Panc1 (cell line): ENCODE measurements at regions not wholly inside any gene's neighbourhood (a gene's known extent, or its start where the extent isn't known, plus 50 kb on each side); places are given as distances from the start of the nearest gene placed in this dataset.

Source experiments
- ATAC-seq: fragments of 200-7000 bp; cut with Tn5 transposase; 2 replicates; pipeline ENCODE4 v1.9.1; 2020; ENCODE audit warnings: mild to moderate bottlenecking, moderate library complexity
- BruUV-seq: library from RNA; stranded (reverse); fragments of 400-500 nt; replicated peaks from 2 replicates; lab custom pipeline; 2021; lab: Mats Ljungman, UMichigan
- CTCF ChIA-PET: fragments of 300-600 bp; sonication (Branson Sonifier 250); formaldehyde crosslinking; loops from one replicate; lab custom pipeline; 2022; ENCODE audit warnings: antibody characterized with exemption; lab: Charles Lee
- POLR2A ChIA-PET: fragments of 300-600 bp; sonication (Branson Sonifier 250); formaldehyde crosslinking; loops from one replicate; lab custom pipeline; 2022; ENCODE audit warnings: antibody characterized with exemption; lab: Charles Lee
- DNase-seq: peaks from one replicate; pipeline ENCODE4 v3.0.0-alpha.2; 2010; ENCODE audit warnings: low read depth, low spot score
- H3K27ac ChIP-seq: 2 replicates; pipeline ENCODE4 v1.5.1; 2011; ENCODE audit warnings: mild to moderate bottlenecking, low read length, inconsistent platforms
- H3K27me3 ChIP-seq: fragments of 200-500 bp; sonication (Bioruptor generic); 2 replicates; pipeline ENCODE4 v1.6.0; 2014; ENCODE audit warnings: low read length, inconsistent platforms; ENCODE audit not compliant: control insufficient read depth, insufficient read depth
- H3K36me3 ChIP-seq: fragments of 200-500 bp; sonication (Bioruptor generic); 2 replicates; pipeline ENCODE4 v1.5.1; 2014; ENCODE audit warnings: inconsistent platforms, mild to moderate bottlenecking, low read length, moderate library complexity; ENCODE audit not compliant: control insufficient read depth, insufficient read depth
- H3K4me1 ChIP-seq: 2 replicates; pipeline ENCODE4 v1.5.1; 2011; ENCODE audit warnings: inconsistent platforms, mild to moderate bottlenecking, low read length, moderate library complexity; ENCODE audit not compliant: control insufficient read depth, insufficient read depth
- H3K4me3 ChIP-seq, 2 experiments: 2 replicates each; pipeline ENCODE4 v1.5.1; 2011 to 2012; ENCODE audit warnings: low read depth in 2 of 2, low read length in 2 of 2, mild to moderate bottlenecking in 2 of 2, inconsistent platforms in 1 of 2, moderate library complexity in 1 of 2
- H3K9me3 ChIP-seq: fragments of 200-500 bp; sonication (Bioruptor generic); 2 replicates; pipeline ENCODE4 v1.5.1; 2014; ENCODE audit warnings: low read depth, mild to moderate bottlenecking, inconsistent platforms, low read length, moderate library complexity; ENCODE audit not compliant: control insufficient read depth, insufficient read depth
- POLR2AphosphoS5 ChIP-seq: IDR thresholded peaks from 2 replicates; pipeline ENCODE4 v1.6.1; 2012; ENCODE audit warnings: mild to moderate bottlenecking, low read depth, low read length, moderate library complexity
- REST ChIP-seq, 2 experiments: IDR thresholded peaks; 2 replicates each; pipeline ENCODE4 v1.6.1; 2011 to 2012; ENCODE audit warnings: low read depth in 2 of 2, control low read depth in 1 of 2, low read length in 1 of 2, mild to moderate bottlenecking in 1 of 2, moderate library complexity in 1 of 2; ENCODE audit not compliant: insufficient read depth in 1 of 2
- SIN3A ChIP-seq: IDR thresholded peaks from 2 replicates; pipeline ENCODE4 v1.6.1; 2012; ENCODE audit warnings: low read depth, mild to moderate bottlenecking, low read length, moderate library complexity, borderline replicate concordance; ENCODE audit not compliant: insufficient read depth
- TCF7L2 ChIP-seq: IDR thresholded peaks from 2 replicates; pipeline ENCODE4 v1.6.1; 2011; ENCODE audit warnings: mild to moderate bottlenecking, low read depth, low read length, inconsistent platforms
- in situ Hi-C: cut with HindIII; loops from 2 replicates; pipeline ENCODE4 v1.10.0; 2016; ENCODE audit warnings: low sequenced_read_pairs, low pct_unique_long_range_greater_than_20kb
- intact Hi-C: fragments of 100-400 bp; cut with micrococcal nuclease; formaldehyde crosslinking; loops from one replicate; pipeline ENCODE4 v1.10.0; 2022; ENCODE audit not compliant: unreplicated experiment
- TF ChIP-seq, protein P1 (sequence below): fragments of 450-650 bp; IDR thresholded peaks from 2 replicates; pipeline ENCODE4 v1.5.1; 2017; ENCODE audit warnings: mild to moderate bottlenecking

GRCh38 chr10:78716043-78716660 is 352.6 kb upstream of the ZMIZ1 start:
- Histone ChIP-seq H3K9me3 (no peaks in the 10 kb centered on the region), H3K4me1 (no peaks in the 10 kb centered on the region), H3K36me3 (no peaks in the 10 kb centered on the region), H3K27me3 (peaks cover 18% of the 10 kb centered on the region), H3K27ac (no peak overlapping the region), H3K4me3 (no peak overlapping the region)
- CTCF ChIA-PET: no interaction called here
- DNase-seq: no peak
- intact Hi-C loops (no loop called here), in situ Hi-C loops (no loop called here)
- ATAC-seq: no peak
- BruUV-seq: no TSS peak
- no peak for TF ChIP-seq SIN3A
- no peak for TF ChIP-seq POLR2AphosphoS5
- TF ChIP-seq REST (IDR thresholded peaks at IDR 0.05; ENCODE audit: insufficient read depth in 1 of 2, low read depth in 2 of 2, low read length in 1 of 2): no peak
- POLR2A ChIA-PET: interaction anchor here (0.5 kb wide), 1 partner anchor 9 kb away, joined by 3 read pairs; no protein-coding TSS in a partner anchor

DNA sequence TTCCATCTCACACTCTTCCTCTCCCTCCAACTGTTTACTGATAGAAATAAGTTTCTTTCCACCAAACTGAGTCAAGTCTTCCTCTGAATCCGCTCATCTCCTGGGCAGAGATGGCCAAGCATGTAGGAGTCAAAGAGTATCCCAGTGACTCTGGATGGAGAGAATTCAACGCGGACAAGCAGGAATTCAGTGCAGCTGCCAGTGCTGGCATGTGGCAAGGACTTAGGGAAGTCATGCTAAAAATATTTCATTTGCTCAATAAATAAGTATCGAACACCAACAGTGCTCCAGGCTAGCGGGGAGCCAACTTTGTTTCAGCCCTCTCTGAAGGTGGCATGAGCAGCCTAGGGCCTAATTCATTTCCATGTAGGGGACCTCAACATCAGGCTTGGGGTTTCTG is 351.6 kb upstream of the ZMIZ1 start:
- Histone ChIP-seq H3K36me3 (no peaks in the 10 kb centered on the region), H3K9me3 (no peaks in the 10 kb centered on the region), H3K27me3 (peaks cover 21% of the 10 kb centered on the region), H3K27ac (no peak overlapping the region), H3K4me1 (no peaks in the 10 kb centered on the region), H3K4me3 (no peak overlapping the region)
- TF ChIP-seq REST (IDR thresholded peaks at IDR 0.05; ENCODE audit: insufficient read depth in 1 of 2, low read depth in 2 of 2, low read length in 1 of 2): no peak
- no peak for TF ChIP-seq POLR2AphosphoS5
- TF ChIP-seq SIN3A: no peak
- TF ChIP-seq TCF7L2: no peak
- TF ChIP-seq, protein P1, sequence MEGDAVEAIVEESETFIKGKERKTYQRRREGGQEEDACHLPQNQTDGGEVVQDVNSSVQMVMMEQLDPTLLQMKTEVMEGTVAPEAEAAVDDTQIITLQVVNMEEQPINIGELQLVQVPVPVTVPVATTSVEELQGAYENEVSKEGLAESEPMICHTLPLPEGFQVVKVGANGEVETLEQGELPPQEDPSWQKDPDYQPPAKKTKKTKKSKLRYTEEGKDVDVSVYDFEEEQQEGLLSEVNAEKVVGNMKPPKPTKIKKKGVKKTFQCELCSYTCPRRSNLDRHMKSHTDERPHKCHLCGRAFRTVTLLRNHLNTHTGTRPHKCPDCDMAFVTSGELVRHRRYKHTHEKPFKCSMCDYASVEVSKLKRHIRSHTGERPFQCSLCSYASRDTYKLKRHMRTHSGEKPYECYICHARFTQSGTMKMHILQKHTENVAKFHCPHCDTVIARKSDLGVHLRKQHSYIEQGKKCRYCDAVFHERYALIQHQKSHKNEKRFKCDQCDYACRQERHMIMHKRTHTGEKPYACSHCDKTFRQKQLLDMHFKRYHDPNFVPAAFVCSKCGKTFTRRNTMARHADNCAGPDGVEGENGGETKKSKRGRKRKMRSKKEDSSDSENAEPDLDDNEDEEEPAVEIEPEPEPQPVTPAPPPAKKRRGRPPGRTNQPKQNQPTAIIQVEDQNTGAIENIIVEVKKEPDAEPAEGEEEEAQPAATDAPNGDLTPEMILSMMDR: no peak
- ChIA-PET POLR2A (no interaction called here), CTCF (no interaction called here)
- no TSS peak for BruUV-seq
- in situ Hi-C loops: no loop called here
- intact Hi-C loops: no loop called here
- no peak for DNase-seq
- no peak for ATAC-seq
